ENCODE measurements at regions not wholly inside any gene's neighbourhood (a gene's known extent, or its start where the extent isn't known, plus 50 kb on each side); places are given as distances from the start of the nearest gene placed in this dataset.

- TF ChIP-seq CTCF (IDR thresholded peaks at IDR 0.05; ENCODE audit: insufficient read depth, low read depth, low read length) (no peak), EZH2 (IDR thresholded peaks at IDR 0.05; ENCODE audit: insufficient read depth, low read length) (no peak)
Observed at GRCh38 chr2:207231967-207232366, 66.2 kb upstream of the KLF7 start.
